ENCODE measurements at regions not wholly inside any gene's neighbourhood (a gene's known extent, or its start where the extent isn't known, plus 50 kb on each side); places are given as distances from the start of the nearest gene placed in this dataset.

DNA sequence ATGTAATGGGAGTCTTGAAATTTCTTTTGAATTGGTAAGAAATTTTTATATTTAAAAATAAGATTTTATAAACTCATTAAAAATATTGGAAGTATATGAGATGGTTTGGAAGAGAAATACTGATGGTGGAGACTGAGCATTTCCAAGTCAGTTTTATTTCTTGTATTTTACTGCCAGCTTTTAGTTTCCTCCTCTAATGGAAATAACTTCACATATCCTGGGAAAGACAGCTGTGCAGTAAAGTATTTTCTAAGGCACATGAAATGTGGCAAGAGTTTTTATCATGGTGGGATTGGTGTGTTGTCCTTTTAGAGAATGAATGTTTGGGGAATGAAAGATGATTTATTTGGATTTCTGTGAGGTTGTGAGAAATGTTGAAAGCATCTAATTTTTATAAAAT lies 346.9 kb upstream of the RGS6 start:
- TF ChIP-seq, protein P1, sequence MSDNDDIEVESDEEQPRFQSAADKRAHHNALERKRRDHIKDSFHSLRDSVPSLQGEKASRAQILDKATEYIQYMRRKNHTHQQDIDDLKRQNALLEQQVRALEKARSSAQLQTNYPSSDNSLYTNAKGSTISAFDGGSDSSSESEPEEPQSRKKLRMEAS (IDR thresholded peaks at IDR 0.05; ENCODE audit: low read depth, low read length) = no peak
- TF ChIP-seq, protein P2, sequence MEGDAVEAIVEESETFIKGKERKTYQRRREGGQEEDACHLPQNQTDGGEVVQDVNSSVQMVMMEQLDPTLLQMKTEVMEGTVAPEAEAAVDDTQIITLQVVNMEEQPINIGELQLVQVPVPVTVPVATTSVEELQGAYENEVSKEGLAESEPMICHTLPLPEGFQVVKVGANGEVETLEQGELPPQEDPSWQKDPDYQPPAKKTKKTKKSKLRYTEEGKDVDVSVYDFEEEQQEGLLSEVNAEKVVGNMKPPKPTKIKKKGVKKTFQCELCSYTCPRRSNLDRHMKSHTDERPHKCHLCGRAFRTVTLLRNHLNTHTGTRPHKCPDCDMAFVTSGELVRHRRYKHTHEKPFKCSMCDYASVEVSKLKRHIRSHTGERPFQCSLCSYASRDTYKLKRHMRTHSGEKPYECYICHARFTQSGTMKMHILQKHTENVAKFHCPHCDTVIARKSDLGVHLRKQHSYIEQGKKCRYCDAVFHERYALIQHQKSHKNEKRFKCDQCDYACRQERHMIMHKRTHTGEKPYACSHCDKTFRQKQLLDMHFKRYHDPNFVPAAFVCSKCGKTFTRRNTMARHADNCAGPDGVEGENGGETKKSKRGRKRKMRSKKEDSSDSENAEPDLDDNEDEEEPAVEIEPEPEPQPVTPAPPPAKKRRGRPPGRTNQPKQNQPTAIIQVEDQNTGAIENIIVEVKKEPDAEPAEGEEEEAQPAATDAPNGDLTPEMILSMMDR (IDR thresholded peaks at IDR 0.05; ENCODE audit: low read depth, low read length) = no peak
- no peak for TF ChIP-seq POLR2A (IDR thresholded peaks at IDR 0.05; ENCODE audit: extremely low read depth, insufficient read length)

Measured in NB4 (cell line).